Gastroesophageal sphincter (tissue), 4 donors: ENCODE measurements at regions not wholly inside any gene's neighbourhood (a gene's known extent, or its start where the extent isn't known, plus 50 kb on each side); places are given as distances from the start of the nearest gene placed in this dataset.

ENCODE experiments used
- ATAC-seq: fragments of 150-250 bp; one replicate; pipeline ENCODE4 v1.9.1; 2016; ENCODE audit warnings: mild to moderate bottlenecking, moderate library complexity
- H3K27ac ChIP-seq, 4 donors: fragments of 200-600 bp; sonication (generic) in 3 of 4; 1 replicate in 3 of 4; 2 replicates in 1 of 4; pipeline ENCODE4 v1.5.1; 2016 to 2019
- H3K27me3 ChIP-seq: fragments of 200-600 bp; sonication (generic); one replicate; pipeline ENCODE4 v1.5.1; 2019
- H3K36me3 ChIP-seq, 2 donors: fragments of 200-600 bp; sonication (generic); one replicate each; pipeline ENCODE4 v1.5.1; 2019; ENCODE audit warnings: control low read depth in 1 of 2
- H3K4me1 ChIP-seq, 3 donors: fragments of 200-600 bp; sonication (generic); 1 replicate in 2 of 3; 2 replicates in 1 of 3; pipeline ENCODE4 v1.5.1; 2016 to 2019; ENCODE audit warnings: control low read depth in 2 of 3
- H3K4me3 ChIP-seq, 2 donors: fragments of 200-600 bp; sonication (generic); one replicate each; pipeline ENCODE4 v1.5.1; 2019; ENCODE audit warnings: mild to moderate bottlenecking in 1 of 2, moderate library complexity in 1 of 2
- H3K9me3 ChIP-seq, 3 donors: fragments of 200-600 bp; sonication (generic); one replicate each; pipeline ENCODE4 v1.5.1; 2017 to 2019; ENCODE audit warnings: control low read depth in 2 of 3
- EP300 ChIP-seq: sonication (generic); formaldehyde crosslinking; IDR thresholded peaks from one replicate; pipeline ENCODE4 v1.6.1; 2017; ENCODE audit warnings: antibody characterized with exemption, mild to moderate bottlenecking
- POLR2A ChIP-seq, 2 donors: fragments of 450-650 bp; IDR thresholded peaks; one replicate each; pipeline ENCODE4 v1.6.1; 2017; ENCODE audit warnings: antibody characterized with exemption in 2 of 2, mild to moderate bottlenecking in 2 of 2, moderate library complexity in 1 of 2
- POLR2AphosphoS5 ChIP-seq: sonication (generic); formaldehyde crosslinking; IDR thresholded peaks from one replicate; pipeline ENCODE4 v1.6.1; 2017; ENCODE audit warnings: antibody characterized with exemption
- WGBS, 2 donors: methylation state at CpG; one replicate each; pipeline ENCODE4 v1.1.5; 2018; ENCODE audit warnings: low coverage in 1 of 2; 5-methylcytosine and 5-hydroxymethylcytosine counted together
- TF ChIP-seq, protein P1 (sequence below), 4 experiments: fragments of 200-600 bp in 2 of 4; fragments of 450-650 bp in 2 of 4; sonication (generic) in 1 of 4; IDR thresholded peaks; one replicate each; pipeline ENCODE4 v1.5.1; 2017 to 2019; ENCODE audit warnings: antibody characterized with exemption in 4 of 4, mild to moderate bottlenecking in 2 of 4, moderate library complexity in 2 of 4

DNA sequence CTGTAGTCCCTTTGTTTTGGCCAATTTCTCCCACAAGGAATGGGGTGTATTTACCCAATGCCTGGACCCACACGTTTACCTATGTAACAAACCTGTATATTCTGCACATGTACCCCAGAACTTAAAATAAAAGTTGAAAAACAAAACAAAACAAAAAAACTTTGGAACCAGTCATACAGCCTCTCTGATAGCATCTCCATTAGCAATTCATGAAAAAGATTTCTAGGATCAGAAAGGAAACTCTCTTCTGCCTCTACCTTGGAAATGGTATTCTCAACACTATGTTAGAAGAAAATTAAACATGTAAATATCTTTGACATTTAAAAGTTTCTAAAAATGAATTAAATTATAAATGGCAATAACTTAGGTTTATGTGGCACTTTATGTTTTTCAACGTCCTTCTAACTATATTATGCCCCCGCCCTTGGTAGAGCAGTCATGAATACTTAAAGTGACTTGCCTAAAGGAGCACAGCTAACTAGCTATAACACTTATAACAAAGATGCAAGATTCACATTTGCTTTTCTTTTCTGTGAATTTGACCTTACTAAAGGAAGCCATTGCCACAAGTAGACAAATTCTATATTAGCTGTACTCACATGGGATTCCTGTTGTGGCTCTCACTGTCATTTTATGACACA lies 147.5 kb upstream of the FKBP1C start:
- no peaks in the 10 kb centered on the region for H3K36me3 ChIP-seq
- no peak overlapping the region for H3K4me3 ChIP-seq
- TF ChIP-seq EP300: no peak
- no peak for TF ChIP-seq POLR2AphosphoS5
- no peak for ATAC-seq
- H3K9me3 ChIP-seq: no peaks in the 10 kb centered on the region
- no peaks in the 10 kb centered on the region for H3K27me3 ChIP-seq
- WGBS, 2 donors: 77 to 86% methylated on average over 2 to 3 of the region's 3 CpGs
- H3K4me1 ChIP-seq: no peaks in the 10 kb centered on the region
- no peak overlapping the region for H3K27ac ChIP-seq

- Histone ChIP-seq H3K36me3 (no peaks in the 10 kb centered on the region), H3K27ac (no peak overlapping the region), H3K4me1 (no peaks in the 10 kb centered on the region), H3K4me3 (no peak overlapping the region), H3K9me3 (no peaks in the 10 kb centered on the region), H3K27me3 (no peaks in the 10 kb centered on the region)
- WGBS, 2 donors: 44 to 52% methylated on average over 3 of the region's 3 CpGs
- no peak for TF ChIP-seq EP300
- TF ChIP-seq, protein P1, sequence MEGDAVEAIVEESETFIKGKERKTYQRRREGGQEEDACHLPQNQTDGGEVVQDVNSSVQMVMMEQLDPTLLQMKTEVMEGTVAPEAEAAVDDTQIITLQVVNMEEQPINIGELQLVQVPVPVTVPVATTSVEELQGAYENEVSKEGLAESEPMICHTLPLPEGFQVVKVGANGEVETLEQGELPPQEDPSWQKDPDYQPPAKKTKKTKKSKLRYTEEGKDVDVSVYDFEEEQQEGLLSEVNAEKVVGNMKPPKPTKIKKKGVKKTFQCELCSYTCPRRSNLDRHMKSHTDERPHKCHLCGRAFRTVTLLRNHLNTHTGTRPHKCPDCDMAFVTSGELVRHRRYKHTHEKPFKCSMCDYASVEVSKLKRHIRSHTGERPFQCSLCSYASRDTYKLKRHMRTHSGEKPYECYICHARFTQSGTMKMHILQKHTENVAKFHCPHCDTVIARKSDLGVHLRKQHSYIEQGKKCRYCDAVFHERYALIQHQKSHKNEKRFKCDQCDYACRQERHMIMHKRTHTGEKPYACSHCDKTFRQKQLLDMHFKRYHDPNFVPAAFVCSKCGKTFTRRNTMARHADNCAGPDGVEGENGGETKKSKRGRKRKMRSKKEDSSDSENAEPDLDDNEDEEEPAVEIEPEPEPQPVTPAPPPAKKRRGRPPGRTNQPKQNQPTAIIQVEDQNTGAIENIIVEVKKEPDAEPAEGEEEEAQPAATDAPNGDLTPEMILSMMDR (IDR thresholded peaks at IDR 0.05): no peak
- no peak for ATAC-seq
Measured at GRCh38 chr6:63066055-63066704, 145.1 kb upstream of the FKBP1C start.

DNA sequence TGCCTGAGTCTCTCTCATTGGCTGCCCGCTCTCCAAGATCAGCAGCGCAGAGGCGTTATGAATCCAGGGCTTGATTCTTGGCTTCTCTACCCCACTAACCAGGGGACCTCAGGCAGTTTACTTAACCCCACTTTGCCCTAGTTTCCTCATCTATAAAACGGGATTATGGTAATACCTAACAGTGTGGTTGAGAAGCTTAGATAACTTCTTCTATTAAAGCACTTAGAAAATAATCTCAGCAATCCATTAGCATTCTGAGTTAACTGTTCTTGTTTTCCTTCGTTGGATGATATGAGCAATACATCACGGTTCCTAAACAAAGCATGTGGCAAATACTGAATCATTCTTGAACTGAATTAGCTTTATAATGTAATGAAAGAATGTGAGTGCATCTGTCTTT lies 116.3 kb upstream of the FKBP1C start:
- no peaks in the 10 kb centered on the region for H3K4me1 ChIP-seq
- no peaks in the 10 kb centered on the region for H3K27me3 ChIP-seq
- H3K36me3 ChIP-seq: no peaks in the 10 kb centered on the region
- ATAC-seq: no peak
- H3K4me3 ChIP-seq: no peak overlapping the region
- WGBS, 2 donors: 49 to 70% methylated on average over 5 to 6 of the region's 6 CpGs
- TF ChIP-seq, protein P1 (IDR thresholded peaks at IDR 0.05): no peak
- no peak for TF ChIP-seq POLR2AphosphoS5
- no peak for TF ChIP-seq EP300
- TF ChIP-seq POLR2A (IDR thresholded peaks at IDR 0.05): no peak
- H3K9me3 ChIP-seq: no peaks in the 10 kb centered on the region
- no peak overlapping the region for H3K27ac ChIP-seq

DNA sequence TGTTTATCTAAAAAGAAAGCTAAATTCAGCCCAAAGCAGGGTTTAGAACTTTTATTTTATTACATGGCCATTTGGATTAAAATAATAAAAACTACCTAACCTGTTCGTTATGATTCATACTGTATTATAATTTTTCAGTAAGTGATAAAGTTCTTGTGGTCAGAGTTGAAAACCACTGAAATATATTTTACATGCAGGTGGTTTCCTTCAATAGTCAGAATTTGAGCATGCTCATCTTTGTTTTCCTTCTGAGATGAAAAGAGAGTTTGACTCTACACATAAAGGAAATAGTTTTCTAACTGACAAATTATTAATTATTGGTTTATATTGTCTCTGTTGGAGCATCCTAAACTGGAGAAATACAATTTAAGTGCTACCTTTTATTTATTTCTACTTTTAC lies 114.0 kb upstream of the FKBP1C start:
- Histone ChIP-seq H3K27me3 (no peaks in the 10 kb centered on the region), H3K36me3 (no peaks in the 10 kb centered on the region), H3K27ac (no peak overlapping the region), H3K9me3 (no peaks in the 10 kb centered on the region), H3K4me3 (no peak overlapping the region), H3K4me1 (no peaks in the 10 kb centered on the region)
- no peak for ATAC-seq
- TF ChIP-seq POLR2A (IDR thresholded peaks at IDR 0.05) (no peak), EP300 (no peak), POLR2AphosphoS5 (no peak)
- TF ChIP-seq, protein P1 (IDR thresholded peaks at IDR 0.05): no peak
- WGBS, 2 donors: 0% methylated on average over 1 of the region's 1 CpG

DNA sequence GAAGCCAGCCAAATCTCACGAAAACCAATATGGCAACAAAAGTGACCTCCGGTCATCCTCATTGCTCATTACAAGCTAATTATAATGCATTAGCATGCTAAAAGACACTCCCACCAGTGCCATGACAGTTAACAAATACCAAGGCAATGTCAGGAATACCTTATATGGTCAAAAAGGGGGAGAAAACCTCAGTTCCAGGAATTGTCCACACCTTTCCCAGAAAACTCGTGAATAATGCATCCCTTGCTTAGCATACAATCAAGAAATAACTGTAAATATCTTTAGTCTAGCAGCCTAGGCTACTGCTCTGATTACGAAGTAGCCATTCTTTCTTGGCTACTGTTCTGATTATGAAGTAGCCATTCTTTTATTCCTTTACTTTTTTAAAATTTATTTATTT lies 112.5 kb upstream of the FKBP1C start:
- H3K27me3 ChIP-seq: no peaks in the 10 kb centered on the region
- TF ChIP-seq POLR2A (IDR thresholded peaks at IDR 0.05) (no peak), EP300 (no peak), POLR2AphosphoS5 (no peak)
- TF ChIP-seq, protein P1 (IDR thresholded peaks at IDR 0.05): no peak
- no peaks in the 10 kb centered on the region for H3K36me3 ChIP-seq
- H3K9me3 ChIP-seq: no peaks in the 10 kb centered on the region
- no peak for ATAC-seq
- no peaks in the 10 kb centered on the region for H3K4me1 ChIP-seq
- no peak overlapping the region for H3K27ac ChIP-seq
- WGBS, 2 donors: 65 to 67% methylated on average over 4 of the region's 4 CpGs
- no peak overlapping the region for H3K4me3 ChIP-seq
